NB4 (cell line): ENCODE measurements at regions not wholly inside any gene's neighbourhood (a gene's known extent, or its start where the extent isn't known, plus 50 kb on each side); places are given as distances from the start of the nearest gene placed in this dataset.

Experiments used
- POLR2A ChIP-seq: IDR thresholded peaks from 2 replicates; pipeline ENCODE4 v1.6.1; 2011; ENCODE audit warnings: mild to moderate bottlenecking; ENCODE audit not compliant: insufficient read length; ENCODE audit errors: extremely low read depth
- TF ChIP-seq, protein P1 (sequence below): IDR thresholded peaks from one replicate; pipeline ENCODE4 v1.5.1; 2012; ENCODE audit warnings: low read depth, low read length

DNA sequence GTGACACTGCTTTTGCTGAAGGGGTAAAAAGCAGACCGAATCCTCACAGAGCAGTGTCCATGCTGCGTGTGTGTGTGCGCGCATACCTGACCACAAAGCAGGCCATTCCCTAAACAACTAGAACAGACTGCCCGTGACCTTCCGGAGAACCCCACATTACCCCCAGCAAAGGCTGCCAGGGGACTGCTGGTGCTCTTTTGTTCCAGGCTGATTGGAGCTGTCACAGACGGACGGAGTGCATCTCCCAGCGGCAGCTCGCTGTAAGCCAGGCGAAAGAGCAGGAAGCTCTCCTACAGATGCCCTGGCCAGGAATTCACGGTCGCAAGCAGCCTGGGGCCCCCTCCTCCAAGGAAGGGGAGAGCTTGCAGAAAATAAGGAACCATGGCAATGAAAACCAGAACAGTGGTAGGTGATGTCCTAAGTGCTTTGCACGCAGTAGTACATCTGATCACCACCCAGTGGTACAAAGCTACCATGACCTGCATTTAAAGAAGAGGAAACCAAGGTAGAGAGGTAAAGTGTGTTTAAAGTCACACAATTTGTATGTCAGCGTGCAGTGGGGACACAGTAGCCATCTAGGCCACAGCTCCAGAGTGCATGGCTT is 153.4 kb upstream of the DYNLRB2 start:
- no peak for TF ChIP-seq POLR2A
- TF ChIP-seq, protein P1, sequence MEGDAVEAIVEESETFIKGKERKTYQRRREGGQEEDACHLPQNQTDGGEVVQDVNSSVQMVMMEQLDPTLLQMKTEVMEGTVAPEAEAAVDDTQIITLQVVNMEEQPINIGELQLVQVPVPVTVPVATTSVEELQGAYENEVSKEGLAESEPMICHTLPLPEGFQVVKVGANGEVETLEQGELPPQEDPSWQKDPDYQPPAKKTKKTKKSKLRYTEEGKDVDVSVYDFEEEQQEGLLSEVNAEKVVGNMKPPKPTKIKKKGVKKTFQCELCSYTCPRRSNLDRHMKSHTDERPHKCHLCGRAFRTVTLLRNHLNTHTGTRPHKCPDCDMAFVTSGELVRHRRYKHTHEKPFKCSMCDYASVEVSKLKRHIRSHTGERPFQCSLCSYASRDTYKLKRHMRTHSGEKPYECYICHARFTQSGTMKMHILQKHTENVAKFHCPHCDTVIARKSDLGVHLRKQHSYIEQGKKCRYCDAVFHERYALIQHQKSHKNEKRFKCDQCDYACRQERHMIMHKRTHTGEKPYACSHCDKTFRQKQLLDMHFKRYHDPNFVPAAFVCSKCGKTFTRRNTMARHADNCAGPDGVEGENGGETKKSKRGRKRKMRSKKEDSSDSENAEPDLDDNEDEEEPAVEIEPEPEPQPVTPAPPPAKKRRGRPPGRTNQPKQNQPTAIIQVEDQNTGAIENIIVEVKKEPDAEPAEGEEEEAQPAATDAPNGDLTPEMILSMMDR, result no peak
